ENCODE measurements at regions not wholly inside any gene's neighbourhood (a gene's known extent, or its start where the extent isn't known, plus 50 kb on each side); places are given as distances from the start of the nearest gene placed in this dataset.

GRCh38 chr7:22559829-22560489, 60.0 kb upstream of the STEAP1B start:
- peak; percentile 48 to 52 for DNase-seq

- no peak for DNase-seq
Measured at GRCh38 chr7:22557167-22557566, 57.2 kb upstream of the STEAP1B start.

- no peak for DNase-seq
Measured at GRCh38 chr7:22555476-22555875, 55.5 kb upstream of the STEAP1B start.

GRCh38 chr7:22554184-22554583, 54.2 kb upstream of the STEAP1B start:
- no peak for DNase-seq

- no peak for DNase-seq
Measured at GRCh38 chr7:22551768-22552513, 52.0 kb upstream of the STEAP1B start.

- DNase-seq = no peak
Measured at GRCh38 chr7:22550514-22551030, 50.6 kb upstream of the STEAP1B start.

GRCh38 chr7:22549667-22550513, 49.9 kb upstream of the STEAP1B start:
- peak; percentile 44 for DNase-seq

Measured in NCI-H1930 (cell line).